HUES48 (cell line): ENCODE measurements at regions not wholly inside any gene's neighbourhood (a gene's known extent, or its start where the extent isn't known, plus 50 kb on each side); places are given as distances from the start of the nearest gene placed in this dataset.

Experiments used
- H3K27ac ChIP-seq: one replicate; pipeline ENCODE4 v1.7.0; 2013; ENCODE audit warnings: low read depth, low read length, inconsistent platforms
- H3K27me3 ChIP-seq: 2 replicates; pipeline ENCODE4 v1.6.1; 2013; ENCODE audit warnings: mild to moderate bottlenecking, low read length; ENCODE audit not compliant: control insufficient read depth, insufficient read depth
- H3K36me3 ChIP-seq: 2 replicates; pipeline ENCODE4 v1.6.1; 2013; ENCODE audit warnings: low read length; ENCODE audit not compliant: control insufficient read depth, insufficient read depth
- H3K4me1 ChIP-seq: 2 replicates; pipeline ENCODE4 v1.6.1; 2013; ENCODE audit warnings: mild to moderate bottlenecking, low read length; ENCODE audit not compliant: control insufficient read depth, insufficient read depth
- H3K4me3 ChIP-seq: 2 replicates; pipeline ENCODE4 v1.5.1; 2013; ENCODE audit warnings: mild to moderate bottlenecking, low read depth, low read length
- H3K9ac ChIP-seq: 2 replicates; pipeline ENCODE4 v1.6.1; 2013; ENCODE audit warnings: mild to moderate bottlenecking, low read depth, low read length, moderate library complexity
- H3K9me3 ChIP-seq: 2 replicates; pipeline ENCODE4 v1.6.1; 2013; ENCODE audit warnings: low read length; ENCODE audit not compliant: control insufficient read depth, insufficient read depth

- no peaks in the 10 kb centered on the region for H3K36me3 ChIP-seq
- no peaks in the 10 kb centered on the region for H3K27me3 ChIP-seq
- no peaks in the 10 kb centered on the region for H3K9me3 ChIP-seq
- no peak overlapping the region for H3K9ac ChIP-seq
- H3K27ac ChIP-seq = no peak overlapping the region
- H3K4me3 ChIP-seq = no peak overlapping the region
- no peaks in the 10 kb centered on the region for H3K4me1 ChIP-seq
These were observed 128.1 kb upstream of the CCL2 start for GRCh38 chr17:34126965-34127364.

DNA sequence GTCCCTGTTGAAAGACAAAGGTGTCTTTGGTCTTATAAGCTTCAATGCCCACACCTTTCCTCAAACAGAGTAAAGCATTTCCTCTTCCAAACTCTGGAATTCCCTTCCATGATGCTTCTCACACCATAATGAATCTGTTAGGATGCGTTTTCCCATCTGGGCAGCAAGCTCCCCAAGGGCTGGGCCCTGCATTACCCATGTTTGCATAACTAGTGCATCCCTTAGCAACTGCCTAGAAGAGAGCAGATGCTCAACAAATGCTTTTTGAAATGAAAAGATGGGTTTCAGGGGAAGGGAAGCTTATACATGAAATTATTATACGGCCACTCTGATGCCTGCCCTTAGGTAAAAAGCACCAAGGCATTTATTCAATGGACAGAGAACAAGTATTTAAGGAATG, 124.5 kb upstream of the CCL2 start:
- H3K4me1 ChIP-seq = peaks cover 5% of the 10 kb centered on the region; the same call in 1 of the 2 replicates
- no peaks in the 10 kb centered on the region for H3K9me3 ChIP-seq
- no peak overlapping the region for H3K27ac ChIP-seq
- no peaks in the 10 kb centered on the region for H3K27me3 ChIP-seq
- no peak overlapping the region for H3K4me3 ChIP-seq
- H3K9ac ChIP-seq = no peak overlapping the region
- no peaks in the 10 kb centered on the region for H3K36me3 ChIP-seq

DNA sequence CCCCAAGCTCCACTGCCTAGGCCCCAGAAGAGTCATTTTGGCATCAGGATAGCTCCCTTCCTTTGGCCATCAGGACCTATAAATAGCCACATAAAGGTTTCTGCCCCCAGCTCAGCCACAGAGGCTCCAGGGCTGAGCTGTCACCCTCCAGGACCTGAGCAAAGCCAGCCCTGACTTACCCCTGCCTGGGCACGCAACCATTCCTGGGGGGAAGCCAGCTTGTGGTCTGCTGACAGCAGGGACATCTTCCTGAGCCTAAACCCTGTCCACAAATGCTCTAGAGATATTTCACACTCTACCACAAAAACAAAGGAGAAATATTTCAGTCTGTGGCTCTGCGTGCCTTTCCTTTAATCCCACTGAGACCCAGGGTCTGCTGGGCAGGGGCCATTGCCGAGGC, 123.7 kb upstream of the CCL2 start:
- no peak overlapping the region for H3K4me3 ChIP-seq
- H3K27me3 ChIP-seq = no peaks in the 10 kb centered on the region
- no peak overlapping the region for H3K9ac ChIP-seq
- H3K9me3 ChIP-seq = no peaks in the 10 kb centered on the region
- no peak overlapping the region for H3K27ac ChIP-seq
- no peaks in the 10 kb centered on the region for H3K36me3 ChIP-seq
- H3K4me1 ChIP-seq = peaks cover 13% of the 10 kb centered on the region

- Histone ChIP-seq H3K36me3 (no peaks in the 10 kb centered on the region), H3K9ac (no peak overlapping the region), H3K27me3 (no peaks in the 10 kb centered on the region), H3K4me1 (peaks cover 19% of the 10 kb centered on the region), H3K4me3 (no peak overlapping the region), H3K9me3 (no peaks in the 10 kb centered on the region), H3K27ac (no peak overlapping the region)
These were observed 121.7 kb upstream of the CCL2 start for GRCh38 chr17:34133350-34133749.

DNA sequence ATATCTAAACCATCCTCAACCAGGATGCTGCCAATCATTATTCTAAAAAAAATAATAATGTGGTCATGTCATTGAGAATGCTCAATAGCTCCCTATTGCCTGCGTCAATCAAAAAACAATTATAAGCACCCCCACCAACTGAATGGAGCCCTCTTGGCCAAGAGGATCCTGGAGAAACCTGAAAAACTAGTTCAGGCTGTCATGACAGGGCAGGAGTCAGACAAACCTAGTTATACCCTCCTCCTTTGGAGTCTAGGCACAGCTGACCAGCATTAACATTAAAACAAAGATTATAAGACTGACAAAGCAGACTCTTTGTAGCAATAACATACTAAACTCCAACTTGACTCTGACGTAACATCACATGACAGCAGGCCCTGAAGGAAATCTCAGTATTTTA, 119.2 kb upstream of the CCL2 start:
- Histone ChIP-seq H3K27ac (peak overlapping the region; percentile 45), H3K36me3 (no peaks in the 10 kb centered on the region), H3K9ac (no peak overlapping the region)

DNA sequence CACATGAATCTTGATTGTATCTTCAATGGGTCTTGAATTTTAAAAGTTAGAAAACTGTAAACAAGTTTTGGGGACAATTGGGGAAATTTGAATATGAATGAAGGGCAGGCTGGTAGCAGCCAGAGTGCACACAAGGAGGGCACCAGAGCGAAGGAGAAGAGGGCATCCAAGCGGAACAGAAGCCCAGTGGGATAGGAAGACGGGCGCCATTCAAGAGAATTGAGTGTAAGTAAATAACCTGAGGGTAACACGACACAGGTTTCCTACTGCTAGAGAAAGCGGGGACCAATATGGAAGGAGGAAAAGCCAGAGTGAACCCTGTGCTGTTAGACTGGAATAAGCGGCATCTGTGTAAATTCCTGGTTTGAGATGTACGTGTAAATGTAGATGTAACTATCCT, 115.1 kb upstream of the CCL2 start:
- Histone ChIP-seq H3K27me3 (no peaks in the 10 kb centered on the region), H3K27ac (no peak overlapping the region), H3K9me3 (no peaks in the 10 kb centered on the region), H3K4me3 (no peak overlapping the region), H3K4me1 (peaks cover 29% of the 10 kb centered on the region), H3K9ac (no peak overlapping the region), H3K36me3 (no peaks in the 10 kb centered on the region)

More for the DNA sequence above, 119.2 kb upstream of the CCL2 start:
- H3K4me3 ChIP-seq = no peak overlapping the region
- H3K4me1 ChIP-seq = peaks cover 29% of the 10 kb centered on the region
- H3K9me3 ChIP-seq = no peaks in the 10 kb centered on the region
- H3K27me3 ChIP-seq = no peaks in the 10 kb centered on the region

- Histone ChIP-seq H3K36me3 (no peaks in the 10 kb centered on the region), H3K27ac (no peak overlapping the region), H3K9me3 (no peaks in the 10 kb centered on the region), H3K4me1 (peaks cover 13% of the 10 kb centered on the region), H3K9ac (no peak overlapping the region), H3K4me3 (no peak overlapping the region), H3K27me3 (no peaks in the 10 kb centered on the region)
These were observed 113.5 kb upstream of the CCL2 start for GRCh38 chr17:34141590-34141989.

- no peaks in the 10 kb centered on the region for H3K27me3 ChIP-seq
- H3K36me3 ChIP-seq = no peaks in the 10 kb centered on the region
- no peak overlapping the region for H3K4me3 ChIP-seq
- peaks cover 10% of the 10 kb centered on the region for H3K4me1 ChIP-seq
- H3K9me3 ChIP-seq = no peaks in the 10 kb centered on the region
- no peak overlapping the region for H3K9ac ChIP-seq
- H3K27ac ChIP-seq = no peak overlapping the region
These were observed 111.7 kb upstream of the CCL2 start for GRCh38 chr17:34143430-34143829.

DNA sequence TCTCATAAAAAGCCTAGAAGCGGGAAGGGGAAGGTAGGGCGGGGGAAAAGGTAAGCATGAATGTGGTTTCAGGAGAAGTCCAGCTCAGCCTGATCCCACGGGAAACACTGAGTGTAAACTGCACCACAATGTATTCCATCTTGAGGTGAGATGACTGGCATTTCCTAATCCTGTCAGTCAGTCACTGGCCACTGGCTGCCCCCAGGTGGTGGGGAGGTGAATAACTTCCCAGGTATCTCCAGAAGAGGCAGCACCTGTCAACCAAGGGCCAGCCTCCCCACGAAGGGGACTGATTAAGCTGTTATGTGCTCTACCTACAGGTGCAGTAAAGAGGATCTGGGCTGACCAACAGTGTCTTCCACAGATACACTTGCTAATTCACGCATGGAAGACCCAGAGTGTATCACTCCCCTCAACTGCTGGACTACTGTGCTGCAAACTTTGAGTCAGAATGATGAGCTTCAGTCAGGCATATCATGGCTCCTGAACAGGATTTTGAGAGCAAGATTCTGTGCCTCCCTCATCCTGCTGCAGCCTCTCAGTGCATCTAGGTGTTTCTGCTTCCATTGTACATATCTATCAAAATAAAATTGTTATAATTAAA, 108.5 kb upstream of the CCL2 start:
- Histone ChIP-seq H3K27ac (no peak overlapping the region), H3K9me3 (no peaks in the 10 kb centered on the region)

DNA sequence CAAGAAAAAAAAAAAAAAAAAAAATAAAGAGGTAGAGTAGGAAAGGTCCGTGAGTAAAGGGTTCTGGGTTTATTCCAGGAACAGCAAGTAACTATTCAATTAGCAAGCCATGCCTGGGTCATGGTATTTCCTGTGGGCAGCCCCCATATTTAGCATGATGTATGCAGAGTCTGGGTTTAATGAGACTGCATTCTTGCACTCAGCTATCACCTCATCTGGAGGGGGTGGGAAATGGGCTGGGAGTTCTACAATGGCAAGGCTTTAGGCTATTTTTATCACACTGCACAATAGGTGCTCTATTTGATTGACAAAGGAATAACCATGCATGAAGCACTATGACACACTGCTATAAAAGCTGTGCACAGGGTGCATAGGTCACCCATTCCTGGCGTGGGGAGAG, 104.0 kb upstream of the CCL2 start:
- Histone ChIP-seq H3K27me3 (peaks cover 21% of the 10 kb centered on the region), H3K36me3 (no peaks in the 10 kb centered on the region), H3K27ac (no peak overlapping the region)

More for the DNA sequence above, 108.5 kb upstream of the CCL2 start:
- Histone ChIP-seq H3K36me3 (no peaks in the 10 kb centered on the region), H3K4me1 (peaks cover 4% of the 10 kb centered on the region; the same call in 1 of the 2 replicates), H3K27me3 (no peaks in the 10 kb centered on the region), H3K4me3 (no peak overlapping the region), H3K9ac (no peak overlapping the region)

GRCh38 chr17:34153991-34154390, 101.1 kb upstream of the CCL2 start:
- Histone ChIP-seq H3K4me1 (peaks cover 40% of the 10 kb centered on the region), H3K36me3 (no peaks in the 10 kb centered on the region), H3K27ac (no peak overlapping the region), H3K9ac (no peak overlapping the region), H3K9me3 (no peaks in the 10 kb centered on the region), H3K27me3 (peaks cover 27% of the 10 kb centered on the region), H3K4me3 (peak overlapping the region; percentile 3; the same call in 1 of the 2 replicates)

More for the DNA sequence above, 104.0 kb upstream of the CCL2 start:
- Histone ChIP-seq H3K9me3 (no peaks in the 10 kb centered on the region), H3K4me3 (no peak overlapping the region), H3K9ac (no peak overlapping the region), H3K4me1 (peaks cover 24% of the 10 kb centered on the region)
